ENCODE measurements at regions not wholly inside any gene's neighbourhood (a gene's known extent, or its start where the extent isn't known, plus 50 kb on each side); places are given as distances from the start of the nearest gene placed in this dataset.
"Not testable (repeated sequence)": the region's sequence is repeated elsewhere in the genome, so short reads cannot be mapped to it uniquely, and the experiment has no call there.

GRCh38 chr1:4221107-4221506, 321.0 kb upstream of the C1orf174 start:
- Histone ChIP-seq H3K27me3 (replicated peaks) (no peaks in the 10 kb centered on the region), H3K27ac (no peak overlapping the region), H3K36me3 (no peaks in the 10 kb centered on the region), H3K9me3 (replicated peaks) (peaks cover 10% of the 10 kb centered on the region), H3K4me1 (replicated peaks) (no peaks in the 10 kb centered on the region), H3K4me3 (no peak overlapping the region)
- DNase-seq (ENCODE audit: low read depth in 1 of 2, low spot score in 2 of 2), result no peak

GRCh38 chr1:4224684-4225467, 324.8 kb upstream of the C1orf174 start:
- no peaks in the 10 kb centered on the region for H3K27me3 ChIP-seq (replicated peaks)
- H3K36me3 ChIP-seq, result no peaks in the 10 kb centered on the region
- no peak overlapping the region for H3K27ac ChIP-seq
- no peak overlapping the region for H3K4me3 ChIP-seq
- no peaks in the 10 kb centered on the region for H3K4me1 ChIP-seq (replicated peaks)
- DNase-seq (ENCODE audit: low read depth in 1 of 2, low spot score in 2 of 2), result no peak
- peaks cover 3% of the 10 kb centered on the region; the same call in 1 of the 2 replicates for H3K9me3 ChIP-seq (replicated peaks)

- no peaks in the 10 kb centered on the region for H3K36me3 ChIP-seq
- H3K27me3 ChIP-seq (replicated peaks), result no peaks in the 10 kb centered on the region
- H3K4me1 ChIP-seq (replicated peaks), result no peaks in the 10 kb centered on the region
- no peak overlapping the region for H3K27ac ChIP-seq
- 0 out of 2 replicates have a peak, but pooled peaks cover 3% of the 10 kb centered on the region for H3K9me3 ChIP-seq (replicated peaks)
- no peak for DNase-seq (ENCODE audit: low read depth in 1 of 2, low spot score in 2 of 2)
- H3K4me3 ChIP-seq, result no peak overlapping the region
Measured at GRCh38 chr1:4227986-4228385, 327.9 kb upstream of the C1orf174 start.

GRCh38 chr1:4253935-4254334, 353.9 kb upstream of the C1orf174 start:
- Histone ChIP-seq H3K4me3 (no peak overlapping the region), H3K36me3 (no peaks in the 10 kb centered on the region), H3K9me3 (replicated peaks) (peaks cover 23% of the 10 kb centered on the region), H3K4me1 (replicated peaks) (no peaks in the 10 kb centered on the region), H3K27ac (no peak overlapping the region), H3K27me3 (replicated peaks) (no peaks in the 10 kb centered on the region)
- no peak for DNase-seq (ENCODE audit: low read depth in 1 of 2, low spot score in 2 of 2)

- Histone ChIP-seq H3K27ac (no peak overlapping the region), H3K4me1 (replicated peaks) (no peaks in the 10 kb centered on the region), H3K9me3 (replicated peaks) (peaks cover 22% of the 10 kb centered on the region), H3K4me3 (no peak overlapping the region), H3K36me3 (no peaks in the 10 kb centered on the region), H3K27me3 (replicated peaks) (no peaks in the 10 kb centered on the region)
- no peak for DNase-seq (ENCODE audit: low read depth in 1 of 2, low spot score in 2 of 2)
Measured at GRCh38 chr1:4256351-4256750, 356.3 kb upstream of the C1orf174 start.

GRCh38 chr1:4258146-4258777, 358.2 kb upstream of the C1orf174 start:
- peaks cover 19% of the 10 kb centered on the region for H3K9me3 ChIP-seq (replicated peaks)
- not testable (repeated sequence) for H3K36me3 ChIP-seq; H3K27me3 ChIP-seq (replicated peaks); H3K4me3 ChIP-seq; H3K4me1 ChIP-seq (replicated peaks); H3K27ac ChIP-seq; DNase-seq (ENCODE audit: low read depth in 1 of 2, low spot score in 2 of 2)

- no peak overlapping the region for H3K4me3 ChIP-seq
- no peak for DNase-seq (ENCODE audit: low read depth in 1 of 2, low spot score in 2 of 2)
- H3K27ac ChIP-seq, result no peak overlapping the region
- H3K9me3 ChIP-seq (replicated peaks), result peaks cover 17% of the 10 kb centered on the region
- no peaks in the 10 kb centered on the region for H3K36me3 ChIP-seq
- no peaks in the 10 kb centered on the region for H3K4me1 ChIP-seq (replicated peaks)
- H3K27me3 ChIP-seq (replicated peaks), result no peaks in the 10 kb centered on the region
Measured at GRCh38 chr1:4261327-4261726, 361.3 kb upstream of the C1orf174 start.

- H3K4me3 ChIP-seq, result no peak overlapping the region
- no peaks in the 10 kb centered on the region for H3K27me3 ChIP-seq (replicated peaks)
- DNase-seq (ENCODE audit: low read depth in 1 of 2, low spot score in 2 of 2), result no peak
Measured at GRCh38 chr1:4262665-4263064, 362.6 kb upstream of the C1orf174 start.

GRCh38 chr1:4263699-4264098, 363.6 kb upstream of the C1orf174 start:
- Histone ChIP-seq H3K36me3 (no peaks in the 10 kb centered on the region), H3K27me3 (replicated peaks) (no peaks in the 10 kb centered on the region), H3K4me1 (replicated peaks) (no peaks in the 10 kb centered on the region), H3K4me3 (no peak overlapping the region), H3K27ac (no peak overlapping the region), H3K9me3 (replicated peaks) (peaks cover 8% of the 10 kb centered on the region)
- DNase-seq (ENCODE audit: low read depth in 1 of 2, low spot score in 2 of 2), result no peak

More at GRCh38 chr1:4262665-4263064, 362.6 kb upstream of the C1orf174 start:
- Histone ChIP-seq H3K27ac (no peak overlapping the region), H3K36me3 (no peaks in the 10 kb centered on the region), H3K4me1 (replicated peaks) (no peaks in the 10 kb centered on the region), H3K9me3 (replicated peaks) (peaks cover 17% of the 10 kb centered on the region)

GRCh38 chr1:4265836-4266235, 365.8 kb upstream of the C1orf174 start:
- no peak overlapping the region for H3K4me3 ChIP-seq
- peaks cover 3% of the 10 kb centered on the region; the same call in 1 of the 2 replicates for H3K9me3 ChIP-seq (replicated peaks)
- no peaks in the 10 kb centered on the region for H3K36me3 ChIP-seq
- no peak for DNase-seq (ENCODE audit: low read depth in 1 of 2, low spot score in 2 of 2)
- H3K27me3 ChIP-seq (replicated peaks), result no peaks in the 10 kb centered on the region
- no peak overlapping the region for H3K27ac ChIP-seq
- H3K4me1 ChIP-seq (replicated peaks), result no peaks in the 10 kb centered on the region

- Histone ChIP-seq H3K27ac (no peak overlapping the region), H3K9me3 (replicated peaks) (peaks cover 3% of the 10 kb centered on the region), H3K4me3 (no peak overlapping the region), H3K27me3 (replicated peaks) (no peaks in the 10 kb centered on the region), H3K4me1 (replicated peaks) (no peaks in the 10 kb centered on the region), H3K36me3 (no peaks in the 10 kb centered on the region)
- no peak for DNase-seq (ENCODE audit: low read depth in 1 of 2, low spot score in 2 of 2)
Measured at GRCh38 chr1:4267381-4268261, 367.5 kb upstream of the C1orf174 start.

- H3K9me3 ChIP-seq (replicated peaks), result peaks cover 4% of the 10 kb centered on the region
- no peak for DNase-seq (ENCODE audit: low read depth in 1 of 2, low spot score in 2 of 2)
Measured at GRCh38 chr1:4268262-4268888, 368.3 kb upstream of the C1orf174 start.

GRCh38 chr1:4268889-4269284, 368.8 kb upstream of the C1orf174 start:
- peaks cover 7% of the 10 kb centered on the region for H3K9me3 ChIP-seq (replicated peaks)
- no peaks in the 10 kb centered on the region for H3K4me1 ChIP-seq (replicated peaks)
- DNase-seq (ENCODE audit: low read depth in 1 of 2, low spot score in 2 of 2), result no peak
- no peak overlapping the region for H3K4me3 ChIP-seq
- no peak overlapping the region for H3K27ac ChIP-seq
- H3K36me3 ChIP-seq, result no peaks in the 10 kb centered on the region
- no peaks in the 10 kb centered on the region for H3K27me3 ChIP-seq (replicated peaks)

More at GRCh38 chr1:4268262-4268888, 368.3 kb upstream of the C1orf174 start:
- H3K27me3 ChIP-seq (replicated peaks), result no peaks in the 10 kb centered on the region
- H3K36me3 ChIP-seq, result no peaks in the 10 kb centered on the region
- H3K4me3 ChIP-seq, result no peak overlapping the region
- H3K4me1 ChIP-seq (replicated peaks), result no peaks in the 10 kb centered on the region
- H3K27ac ChIP-seq, result no peak overlapping the region
